B cell (primary cell): ENCODE measurements at regions not wholly inside any gene's neighbourhood (a gene's known extent, or its start where the extent isn't known, plus 50 kb on each side); places are given as distances from the start of the nearest gene placed in this dataset.

ENCODE experiments used
- EZH2 ChIP-seq: IDR thresholded peaks from 2 replicates; pipeline ENCODE4 v1.6.1; 2012; ENCODE audit warnings: borderline replicate concordance, low read depth, mild to moderate bottlenecking, moderate library complexity, low read length; ENCODE audit not compliant: insufficient read depth, poor library complexity, severe bottlenecking
- TF ChIP-seq, protein P1 (sequence below): fragments of 200-600 bp; IDR thresholded peaks from one replicate; pipeline ENCODE4 v1.8.0; 2022; ENCODE audit warnings: antibody characterized with exemption, mild to moderate bottlenecking

DNA sequence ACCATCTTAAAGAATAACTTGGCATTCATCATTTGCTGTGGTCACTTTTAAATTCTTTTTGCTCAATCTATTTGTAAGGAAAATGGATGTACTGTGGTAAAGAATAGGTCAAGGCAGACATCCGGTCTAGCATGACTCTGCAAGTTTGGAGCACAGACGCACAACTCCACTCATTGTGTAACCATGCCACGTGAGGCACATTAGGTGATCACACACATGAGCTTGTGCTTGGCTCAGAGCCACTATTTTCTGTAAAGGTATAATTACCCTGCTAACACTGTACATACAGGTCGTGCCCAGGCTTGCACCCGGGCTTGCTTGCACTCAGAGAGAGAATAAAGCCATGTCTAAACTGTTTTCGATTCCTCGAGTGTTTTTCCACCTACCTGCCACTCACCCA is 1289.1 kb upstream of the ADGRB3 start:
- TF ChIP-seq, protein P1, sequence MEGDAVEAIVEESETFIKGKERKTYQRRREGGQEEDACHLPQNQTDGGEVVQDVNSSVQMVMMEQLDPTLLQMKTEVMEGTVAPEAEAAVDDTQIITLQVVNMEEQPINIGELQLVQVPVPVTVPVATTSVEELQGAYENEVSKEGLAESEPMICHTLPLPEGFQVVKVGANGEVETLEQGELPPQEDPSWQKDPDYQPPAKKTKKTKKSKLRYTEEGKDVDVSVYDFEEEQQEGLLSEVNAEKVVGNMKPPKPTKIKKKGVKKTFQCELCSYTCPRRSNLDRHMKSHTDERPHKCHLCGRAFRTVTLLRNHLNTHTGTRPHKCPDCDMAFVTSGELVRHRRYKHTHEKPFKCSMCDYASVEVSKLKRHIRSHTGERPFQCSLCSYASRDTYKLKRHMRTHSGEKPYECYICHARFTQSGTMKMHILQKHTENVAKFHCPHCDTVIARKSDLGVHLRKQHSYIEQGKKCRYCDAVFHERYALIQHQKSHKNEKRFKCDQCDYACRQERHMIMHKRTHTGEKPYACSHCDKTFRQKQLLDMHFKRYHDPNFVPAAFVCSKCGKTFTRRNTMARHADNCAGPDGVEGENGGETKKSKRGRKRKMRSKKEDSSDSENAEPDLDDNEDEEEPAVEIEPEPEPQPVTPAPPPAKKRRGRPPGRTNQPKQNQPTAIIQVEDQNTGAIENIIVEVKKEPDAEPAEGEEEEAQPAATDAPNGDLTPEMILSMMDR: no peak
- TF ChIP-seq EZH2: no peak
